Hepatocyte (in vitro differentiated cells): ENCODE measurements at regions not wholly inside any gene's neighbourhood (a gene's known extent, or its start where the extent isn't known, plus 50 kb on each side); places are given as distances from the start of the nearest gene placed in this dataset.

Source experiments
- DNase-seq: peaks from one replicate; pipeline ENCODE4 v3.0.0-alpha.2; 2016; ENCODE audit warnings: low spot score
- H2AFZ ChIP-seq: fragments of 200-600 bp; sonication (generic); 2 replicates; pipeline ENCODE4 v1.6.0; 2016; ENCODE audit warnings: antibody characterized with exemption, mild to moderate bottlenecking
- H3K27ac ChIP-seq: fragments of 200-600 bp; sonication (generic); 2 replicates; pipeline ENCODE4 v1.5.1; 2016; ENCODE audit warnings: mild to moderate bottlenecking
- H3K27me3 ChIP-seq: fragments of 200-600 bp; sonication (generic); 2 replicates; pipeline ENCODE4 v1.6.1; 2016
- H3K36me3 ChIP-seq: fragments of 200-600 bp; sonication (generic); replicated peaks from 2 replicates; pipeline ENCODE4 v1.5.1; 2016; ENCODE audit warnings: low read depth; ENCODE audit not compliant: insufficient read depth
- H3K4me1 ChIP-seq: fragments of 200-600 bp; sonication (generic); 2 replicates; pipeline ENCODE4 v1.5.1; 2016; ENCODE audit warnings: mild to moderate bottlenecking, moderate library complexity; ENCODE audit not compliant: insufficient read depth
- H3K4me2 ChIP-seq: fragments of 200-600 bp; sonication (generic); 2 replicates; pipeline ENCODE4 v1.6.0; 2016
- H3K4me3 ChIP-seq: fragments of 200-600 bp; sonication (generic); 2 replicates; pipeline ENCODE4 v1.5.1; 2016; ENCODE audit warnings: mild to moderate bottlenecking
- H3K79me2 ChIP-seq: fragments of 200-600 bp; sonication (generic); 2 replicates; pipeline ENCODE4 v1.6.0; 2017; ENCODE audit warnings: mild to moderate bottlenecking
- H3K9me2 ChIP-seq: fragments of 200-600 bp; sonication (generic); replicated peaks from 2 replicates; pipeline ENCODE4 v1.6.0; 2017; ENCODE audit warnings: mild to moderate bottlenecking; ENCODE audit not compliant: insufficient read depth
- H3K9me3 ChIP-seq: fragments of 200-600 bp; sonication (generic); 2 replicates; pipeline ENCODE4 v1.5.1; 2016; ENCODE audit warnings: low read depth, mild to moderate bottlenecking
- H4K20me1 ChIP-seq: fragments of 200-600 bp; sonication (generic); 2 replicates; pipeline ENCODE4 v1.6.0; 2016; ENCODE audit warnings: mild to moderate bottlenecking; ENCODE audit not compliant: insufficient read depth, poor library complexity, severe bottlenecking
- CTCF ChIP-seq: fragments of 200-600 bp; sonication (generic); IDR thresholded peaks from 2 replicates; pipeline ENCODE4 v1.5.1; 2016; ENCODE audit warnings: antibody characterized with exemption, mild to moderate bottlenecking; ENCODE audit not compliant: poor library complexity
- EZH2 ChIP-seq: fragments of 200-600 bp; sonication (generic); IDR thresholded peaks from 2 replicates; pipeline ENCODE4 v1.6.1; 2016; ENCODE audit warnings: antibody characterized with exemption, mild to moderate bottlenecking, borderline replicate concordance
- EZH2phosphoT487 ChIP-seq: fragments of 200-600 bp; sonication (generic); IDR thresholded peaks from one replicate; pipeline ENCODE4 v1.6.1; 2018; ENCODE audit warnings: antibody characterized with exemption, mild to moderate bottlenecking, low read depth, moderate library complexity; ENCODE audit not compliant: unreplicated experiment, severe bottlenecking
- WGBS: methylation state at CpG from one replicate; pipeline ENCODE4 v1.1.6; 2016; ENCODE audit warnings: low lambda C conversion rate; ENCODE audit errors: missing lambda C conversion rate; 5-methylcytosine and 5-hydroxymethylcytosine counted together

GRCh38 chr3:24601066-24601939 is 106.7 kb upstream of the THRB start:
- no peak overlapping the region for H3K27ac ChIP-seq
- H3K79me2 ChIP-seq, result no peaks in the 10 kb centered on the region
- peaks cover 9% of the 10 kb centered on the region for H3K4me1 ChIP-seq
- TF ChIP-seq EZH2phosphoT487 (no peak), CTCF (no peak), EZH2 (no peak)
- no peaks in the 10 kb centered on the region for H3K36me3 ChIP-seq
- no peak overlapping the region for H3K4me2 ChIP-seq
- no peaks in the 10 kb centered on the region for H3K27me3 ChIP-seq
- H3K9me3 ChIP-seq, result no peaks in the 10 kb centered on the region
- no peak overlapping the region for H2AFZ ChIP-seq
- DNase-seq, result no peak
- WGBS, result 88% methylated on average over 13 of the region's 13 CpGs
- H3K9me2 ChIP-seq, result no peaks in the 10 kb centered on the region
- H4K20me1 ChIP-seq, result no peaks in the 10 kb centered on the region
- H3K4me3 ChIP-seq, result no peak overlapping the region

GRCh38 chr3:24604215-24604614 is 109.6 kb upstream of the THRB start:
- no peaks in the 10 kb centered on the region for H3K36me3 ChIP-seq
- H3K9me2 ChIP-seq, result no peaks in the 10 kb centered on the region
- H3K27ac ChIP-seq, result peak overlapping the region; percentile 13
- no peaks in the 10 kb centered on the region for H3K79me2 ChIP-seq
- H3K4me2 ChIP-seq, result no peak overlapping the region
- peaks cover 7% of the 10 kb centered on the region for H3K4me1 ChIP-seq
- DNase-seq, result no peak
- TF ChIP-seq CTCF (no peak), EZH2 (no peak), EZH2phosphoT487 (no peak)
- H2AFZ ChIP-seq, result no peak overlapping the region
- no peaks in the 10 kb centered on the region for H4K20me1 ChIP-seq
- no peaks in the 10 kb centered on the region for H3K9me3 ChIP-seq
- H3K27me3 ChIP-seq, result no peaks in the 10 kb centered on the region
- no peak overlapping the region for H3K4me3 ChIP-seq
- 100% methylated on average over 1 of the region's 1 CpG for WGBS

GRCh38 chr3:24605511-24606028 is 110.9 kb upstream of the THRB start:
- no peaks in the 10 kb centered on the region for H3K9me2 ChIP-seq
- no peaks in the 10 kb centered on the region for H3K9me3 ChIP-seq
- no peak overlapping the region for H3K4me3 ChIP-seq
- no peaks in the 10 kb centered on the region for H3K79me2 ChIP-seq
- H3K27ac ChIP-seq, result no peak overlapping the region
- H3K4me2 ChIP-seq, result no peak overlapping the region
- no peaks in the 10 kb centered on the region for H3K36me3 ChIP-seq
- TF ChIP-seq EZH2, result no peak
- TF ChIP-seq EZH2phosphoT487, result no peak
- TF ChIP-seq CTCF, result no peak
- no peak overlapping the region for H2AFZ ChIP-seq
- no peaks in the 10 kb centered on the region for H3K27me3 ChIP-seq
- H3K4me1 ChIP-seq, result no peaks in the 10 kb centered on the region
- H4K20me1 ChIP-seq, result no peaks in the 10 kb centered on the region
- WGBS, result 91% methylated on average over 4 of the region's 4 CpGs
- DNase-seq, result no peak
